BLaER1 treated with 17β-estradiol and CSF1 and Interleukin-3, amounts not matched to agents 10 nM and 100 nM (cell line): ENCODE measurements at regions not wholly inside any gene's neighbourhood (a gene's known extent, or its start where the extent isn't known, plus 50 kb on each side); places are given as distances from the start of the nearest gene placed in this dataset.

Source experiments
- H3K27ac ChIP-seq, 11 experiments: shearing (Covaris generic); formaldehyde crosslinking; 2 replicates each; pipeline ENCODE4 v1.8.1; 2022
- H3K27me3 ChIP-seq, 11 experiments: shearing (Covaris generic); formaldehyde crosslinking; 2 replicates each; pipeline ENCODE4 v1.8.1; 2022
- H3K36me3 ChIP-seq, 11 experiments: shearing (Covaris generic); formaldehyde crosslinking; 2 replicates each; pipeline ENCODE4 v1.8.1; 2022
- H3K4me1 ChIP-seq, 10 experiments: shearing (Covaris generic); formaldehyde crosslinking; 2 replicates each; pipeline ENCODE4 v1.8.1; 2022
- H3K4me2 ChIP-seq, 11 experiments: shearing (Covaris generic); formaldehyde crosslinking; 2 replicates each; pipeline ENCODE4 v1.8.1; 2022
- H3K4me3 ChIP-seq, 10 experiments: shearing (Covaris generic); formaldehyde crosslinking; 2 replicates each; pipeline ENCODE4 v1.8.1; 2022
- H3K9ac ChIP-seq, 11 experiments: shearing (Covaris generic); formaldehyde crosslinking; 2 replicates each; pipeline ENCODE4 v1.8.1; 2022
- H3K9me3 ChIP-seq, 11 experiments: shearing (Covaris generic); formaldehyde crosslinking; replicated peaks in 1 of 11; 2 replicates each; pipeline ENCODE4 v1.8.1; 2022
- H4K20me1 ChIP-seq, 11 experiments: shearing (Covaris generic); formaldehyde crosslinking; 2 replicates each; pipeline ENCODE4 v1.8.1; 2022
- Cebpa-rat ChIP-seq, 11 experiments: shearing (Covaris generic); IDR thresholded peaks; 2 replicates each; pipeline ENCODE4 v1.8.1; 2022

DNA sequence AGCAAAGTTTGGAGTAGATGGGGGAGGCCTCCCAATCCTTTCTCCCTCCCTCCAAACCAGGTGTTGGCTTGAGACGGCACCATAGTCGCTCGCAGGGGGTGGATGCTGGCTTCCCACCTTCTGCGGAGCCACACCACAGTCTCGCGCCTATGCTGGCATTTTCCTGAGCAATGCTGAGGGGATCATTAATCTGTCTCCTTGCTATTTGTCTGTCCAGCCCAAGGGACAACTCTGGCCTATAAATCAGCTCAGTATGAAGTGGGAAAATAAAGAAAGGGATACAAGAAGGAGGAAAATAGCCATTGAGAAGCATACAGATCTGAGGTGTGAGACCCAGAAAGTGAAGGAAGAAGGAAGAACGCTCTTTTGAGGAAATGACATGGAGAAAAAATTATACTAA lies 53.5 kb upstream of the CADM1 start:
- no peaks in the 10 kb centered on the region for H3K27me3 ChIP-seq
- H3K36me3 ChIP-seq = no peaks in the 10 kb centered on the region
- no peak for TF ChIP-seq Cebpa-rat (IDR thresholded peaks at IDR 0.05)
- no peak overlapping the region for H3K4me3 ChIP-seq
- no peaks in the 10 kb centered on the region; a peak in 2 of 22 replicates for H3K9me3 ChIP-seq
- peaks cover 0 to 11% (median 9%) of the 10 kb centered on the region in 10 experiments; a peak in 9 of 20 replicates for H3K4me1 ChIP-seq
- H3K27ac ChIP-seq = no peak overlapping the region
- H3K9ac ChIP-seq = no peak overlapping the region
- no peaks in the 10 kb centered on the region for H4K20me1 ChIP-seq
- peak overlapping the region in 3 of 11 experiments; percentile 28 to 51 (median 29); a peak in 3 of 22 replicates for H3K4me2 ChIP-seq

DNA sequence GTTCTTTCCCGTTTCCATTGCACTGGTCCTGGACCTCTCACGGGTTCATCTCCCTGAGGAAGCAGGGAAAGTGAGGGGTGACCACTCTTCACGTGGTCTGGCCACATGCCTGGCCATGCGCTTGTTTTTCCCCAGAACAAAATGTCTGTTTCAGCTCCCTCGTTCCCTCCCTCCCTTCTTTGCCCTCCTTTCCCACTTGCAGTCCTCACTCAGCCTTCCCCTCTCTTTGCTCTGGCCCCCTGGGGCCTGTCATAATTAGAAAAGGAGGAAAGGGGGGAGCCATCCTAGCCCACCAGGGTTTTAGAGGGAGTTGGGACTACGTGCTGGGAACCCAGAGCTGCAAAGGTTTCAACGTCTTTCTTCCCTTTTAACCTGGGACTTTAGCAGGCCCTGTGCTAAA lies 52.8 kb upstream of the CADM1 start:
- no peaks in the 10 kb centered on the region for H3K36me3 ChIP-seq
- H4K20me1 ChIP-seq = no peaks in the 10 kb centered on the region
- H3K9me3 ChIP-seq = no peaks in the 10 kb centered on the region; a peak in 2 of 22 replicates
- peak overlapping the region in 1 of 11 experiments; percentile 14; a peak in 1 of 22 replicates for H3K9ac ChIP-seq
- peaks cover 0 to 11% (median 9%) of the 10 kb centered on the region in 10 experiments; a peak in 9 of 20 replicates for H3K4me1 ChIP-seq
- no peak overlapping the region for H3K27ac ChIP-seq
- H3K4me3 ChIP-seq = no peak overlapping the region
- H3K4me2 ChIP-seq = peak overlapping the region in 8 of 11 experiments; percentile 7 to 54 (median 34); a peak in 11 of 22 replicates
- no peaks in the 10 kb centered on the region for H3K27me3 ChIP-seq
- no peak for TF ChIP-seq Cebpa-rat (IDR thresholded peaks at IDR 0.05)

DNA sequence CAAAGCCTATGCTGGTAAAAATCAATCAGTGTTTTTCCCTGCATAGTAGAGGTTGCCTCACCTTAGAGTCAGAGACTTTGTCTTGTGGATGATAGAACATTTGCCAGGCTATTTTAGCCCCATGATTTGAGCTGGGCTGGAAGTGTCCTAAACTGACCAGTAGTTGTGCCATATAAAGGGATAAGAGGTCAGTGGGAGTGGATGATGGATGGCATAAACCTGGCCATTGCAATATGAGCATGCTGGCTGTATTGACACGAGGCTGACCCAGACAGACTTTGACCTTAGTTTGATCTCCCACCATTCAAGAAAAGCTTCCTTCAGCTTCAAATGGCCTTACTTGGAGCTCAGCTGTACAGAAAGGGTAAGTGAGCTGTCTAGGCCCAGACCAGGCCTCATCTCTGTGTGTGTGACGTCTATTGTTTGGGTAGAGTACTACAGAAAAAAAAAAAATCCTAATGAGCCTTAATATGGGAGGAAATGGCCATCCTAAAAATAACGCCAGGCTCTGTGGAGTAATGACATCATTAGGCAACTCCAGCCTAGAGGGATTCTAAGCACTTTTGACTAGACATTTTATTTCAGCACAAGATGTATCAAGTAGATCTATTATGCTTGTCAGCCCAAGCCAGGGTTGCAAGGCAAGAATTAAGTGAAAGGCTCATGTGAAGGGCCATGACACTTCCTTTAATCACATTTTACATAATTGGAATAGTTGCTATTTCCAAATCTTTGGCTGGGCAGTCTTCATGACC lies 51.3 kb upstream of the CADM1 start:
- Histone ChIP-seq H3K36me3 (no peaks in the 10 kb centered on the region), H3K4me2 (no peak overlapping the region), H3K9me3 (no peaks in the 10 kb centered on the region; a peak in 2 of 22 replicates), H4K20me1 (no peaks in the 10 kb centered on the region), H3K27ac (no peak overlapping the region), H3K4me1 (peaks cover 0 to 11% (median 9%) of the 10 kb centered on the region in 10 experiments; a peak in 9 of 20 replicates), H3K27me3 (no peaks in the 10 kb centered on the region), H3K9ac (no peak overlapping the region), H3K4me3 (no peak overlapping the region)
- no peak for TF ChIP-seq Cebpa-rat (IDR thresholded peaks at IDR 0.05)
